SK-N-SH treated with all-trans-retinoic acid at 6 μM for 48 hours (cell line): ENCODE measurements at regions not wholly inside any gene's neighbourhood (a gene's known extent, or its start where the extent isn't known, plus 50 kb on each side); places are given as distances from the start of the nearest gene placed in this dataset.

ENCODE experiments used
- ATAC-seq: fragments of 200-7000 bp; cut with Tn5 transposase; 3 replicates; pipeline ENCODE4 v1.9.1; 2020; ENCODE audit warnings: mild to moderate bottlenecking, moderate library complexity
- ARNTL ChIP-seq: fragments of 450-650 bp; formaldehyde crosslinking; IDR thresholded peaks from 2 replicates; pipeline ENCODE4 v1.5.0; 2020; ENCODE audit warnings: low read depth, mild to moderate bottlenecking, moderate library complexity, borderline replicate concordance
- BACH2 ChIP-seq: fragments of 250-450 bp; sonication (Bioruptor Pico); IDR thresholded peaks from 2 replicates; pipeline ENCODE4 v1.9.0; 2021; ENCODE audit warnings: mild to moderate bottlenecking, borderline replicate concordance
- CSDC2 ChIP-seq: fragments of 250-450 bp; sonication (Bioruptor Pico); IDR thresholded peaks from 2 replicates; pipeline ENCODE4 v1.5.0; 2020; ENCODE audit warnings: mild to moderate bottlenecking, moderate library complexity
- ESRRG ChIP-seq: fragments of 250-450 bp; sonication (Bioruptor Pico); IDR thresholded peaks from 2 replicates; pipeline ENCODE4 v1.6.1; 2021; ENCODE audit warnings: mild to moderate bottlenecking
- ISL1 ChIP-seq: fragments of 250-450 bp; sonication (Bioruptor Pico); IDR thresholded peaks from 2 replicates; pipeline ENCODE4 v2.1.2; 2022; ENCODE audit warnings: mild to moderate bottlenecking, moderate library complexity
- PPARA ChIP-seq: fragments of 250-450 bp; sonication (Bioruptor Pico); IDR thresholded peaks from 2 replicates; pipeline ENCODE4 v1.5.0; 2020; ENCODE audit warnings: mild to moderate bottlenecking, borderline replicate concordance
- RARB ChIP-seq: fragments of 250-450 bp; sonication (Bioruptor Pico); IDR thresholded peaks from 2 replicates; pipeline ENCODE4 v1.8.0; 2021; ENCODE audit warnings: mild to moderate bottlenecking, moderate library complexity
- ZC3H10 ChIP-seq: fragments of 250-450 bp; sonication (Bioruptor Pico); IDR thresholded peaks from 2 replicates; pipeline ENCODE4 v1.5.1; 2021; ENCODE audit warnings: mild to moderate bottlenecking, moderate library complexity
- ZFP3 ChIP-seq: fragments of 250-450 bp; sonication (Bioruptor Pico); IDR thresholded peaks from 2 replicates; pipeline ENCODE4 v1.5.0; 2020; ENCODE audit warnings: mild to moderate bottlenecking, moderate library complexity
- ZFP30 ChIP-seq: fragments of 450-650 bp; formaldehyde crosslinking; IDR thresholded peaks from 2 replicates; pipeline ENCODE4 v1.5.0; 2022; ENCODE audit warnings: mild to moderate bottlenecking, moderate library complexity
- ZNF565 ChIP-seq: fragments of 450-650 bp; formaldehyde crosslinking; conservative IDR thresholded peaks from 2 replicates; pipeline ENCODE4 v1.5.0; 2020; ENCODE audit warnings: low read depth, mild to moderate bottlenecking, moderate library complexity
- ZNF70 ChIP-seq: fragments of 450-650 bp; formaldehyde crosslinking; IDR thresholded peaks from 2 replicates; pipeline ENCODE4 v1.5.0; 2020; ENCODE audit warnings: mild to moderate bottlenecking, moderate library complexity
- TF ChIP-seq, protein P1 (sequence below): fragments of 250-450 bp; sonication (Bioruptor Pico); IDR thresholded peaks from 2 replicates; pipeline ENCODE4 v1.5.0; 2020; ENCODE audit warnings: mild to moderate bottlenecking, moderate library complexity
- TF ChIP-seq, protein P2 (sequence below): fragments of 250-450 bp; sonication (Bioruptor Pico); IDR thresholded peaks from 2 replicates; pipeline ENCODE4 v1.5.1; 2021; ENCODE audit warnings: mild to moderate bottlenecking, moderate library complexity
- TF ChIP-seq, protein P3 (sequence below): fragments of 250-450 bp; sonication (Bioruptor Pico); IDR thresholded peaks from 2 replicates; pipeline ENCODE4 v1.5.1; 2020; ENCODE audit warnings: low read depth, mild to moderate bottlenecking, moderate library complexity
- TF ChIP-seq, protein P4 (sequence below): fragments of 250-450 bp; sonication (Bioruptor Pico); IDR thresholded peaks from 2 replicates; pipeline ENCODE4 v1.8.0; 2021; ENCODE audit warnings: low read depth, mild to moderate bottlenecking, moderate library complexity, borderline replicate concordance
- TF ChIP-seq, protein P5 (sequence below): fragments of 250-450 bp; sonication (Bioruptor Pico); IDR thresholded peaks from 2 replicates; pipeline ENCODE4 v1.8.0; 2020; ENCODE audit warnings: mild to moderate bottlenecking, moderate library complexity, borderline replicate concordance

DNA sequence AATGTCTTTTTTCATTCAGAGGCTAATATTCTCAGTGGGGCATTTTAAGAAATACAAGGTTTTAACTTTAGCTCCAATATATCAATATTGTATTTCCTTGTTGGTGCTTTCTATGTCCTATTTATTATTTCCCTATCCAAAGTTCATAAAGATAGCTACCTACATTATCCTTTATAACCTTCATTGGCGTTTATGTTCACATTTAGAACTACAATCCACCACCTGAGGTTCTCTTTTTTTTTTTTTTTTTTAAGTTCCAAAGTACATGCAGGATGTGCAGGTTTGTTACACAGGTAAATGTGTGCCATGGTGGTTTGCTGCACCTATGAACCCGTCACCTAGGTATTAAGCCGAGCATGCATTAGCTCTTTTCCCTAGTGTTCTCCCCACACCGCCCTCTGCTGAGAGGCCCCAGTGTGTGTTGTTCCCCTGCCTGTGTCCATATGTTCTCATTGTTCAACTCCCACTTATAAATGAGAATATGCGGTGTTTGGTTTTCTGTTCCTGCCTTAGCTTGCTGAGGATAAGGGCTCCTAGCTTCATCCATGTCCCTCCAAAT, 694.6 kb downstream of the SUCLG1 start (continued):
- TF ChIP-seq, protein P1, sequence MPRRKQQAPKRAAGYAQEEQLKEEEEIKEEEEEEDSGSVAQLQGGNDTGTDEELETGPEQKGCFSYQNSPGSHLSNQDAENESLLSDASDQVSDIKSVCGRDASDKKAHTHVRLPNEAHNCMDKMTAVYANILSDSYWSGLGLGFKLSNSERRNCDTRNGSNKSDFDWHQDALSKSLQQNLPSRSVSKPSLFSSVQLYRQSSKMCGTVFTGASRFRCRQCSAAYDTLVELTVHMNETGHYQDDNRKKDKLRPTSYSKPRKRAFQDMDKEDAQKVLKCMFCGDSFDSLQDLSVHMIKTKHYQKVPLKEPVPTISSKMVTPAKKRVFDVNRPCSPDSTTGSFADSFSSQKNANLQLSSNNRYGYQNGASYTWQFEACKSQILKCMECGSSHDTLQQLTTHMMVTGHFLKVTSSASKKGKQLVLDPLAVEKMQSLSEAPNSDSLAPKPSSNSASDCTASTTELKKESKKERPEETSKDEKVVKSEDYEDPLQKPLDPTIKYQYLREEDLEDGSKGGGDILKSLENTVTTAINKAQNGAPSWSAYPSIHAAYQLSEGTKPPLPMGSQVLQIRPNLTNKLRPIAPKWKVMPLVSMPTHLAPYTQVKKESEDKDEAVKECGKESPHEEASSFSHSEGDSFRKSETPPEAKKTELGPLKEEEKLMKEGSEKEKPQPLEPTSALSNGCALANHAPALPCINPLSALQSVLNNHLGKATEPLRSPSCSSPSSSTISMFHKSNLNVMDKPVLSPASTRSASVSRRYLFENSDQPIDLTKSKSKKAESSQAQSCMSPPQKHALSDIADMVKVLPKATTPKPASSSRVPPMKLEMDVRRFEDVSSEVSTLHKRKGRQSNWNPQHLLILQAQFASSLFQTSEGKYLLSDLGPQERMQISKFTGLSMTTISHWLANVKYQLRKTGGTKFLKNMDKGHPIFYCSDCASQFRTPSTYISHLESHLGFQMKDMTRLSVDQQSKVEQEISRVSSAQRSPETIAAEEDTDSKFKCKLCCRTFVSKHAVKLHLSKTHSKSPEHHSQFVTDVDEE: no peak
- TF ChIP-seq BACH2 (no peak), ZFP3 (CRISPR knock-in tag) (no peak), ARNTL (CRISPR knock-in tag) (no peak), PPARA (CRISPR knock-in tag) (no peak), ZNF70 (CRISPR knock-in tag) (no peak), ISL1 (no peak), ZNF565 (CRISPR knock-in tag) (no peak), ESRRG (CRISPR knock-in tag) (no peak), CSDC2 (no peak)
- TF ChIP-seq, protein P2, sequence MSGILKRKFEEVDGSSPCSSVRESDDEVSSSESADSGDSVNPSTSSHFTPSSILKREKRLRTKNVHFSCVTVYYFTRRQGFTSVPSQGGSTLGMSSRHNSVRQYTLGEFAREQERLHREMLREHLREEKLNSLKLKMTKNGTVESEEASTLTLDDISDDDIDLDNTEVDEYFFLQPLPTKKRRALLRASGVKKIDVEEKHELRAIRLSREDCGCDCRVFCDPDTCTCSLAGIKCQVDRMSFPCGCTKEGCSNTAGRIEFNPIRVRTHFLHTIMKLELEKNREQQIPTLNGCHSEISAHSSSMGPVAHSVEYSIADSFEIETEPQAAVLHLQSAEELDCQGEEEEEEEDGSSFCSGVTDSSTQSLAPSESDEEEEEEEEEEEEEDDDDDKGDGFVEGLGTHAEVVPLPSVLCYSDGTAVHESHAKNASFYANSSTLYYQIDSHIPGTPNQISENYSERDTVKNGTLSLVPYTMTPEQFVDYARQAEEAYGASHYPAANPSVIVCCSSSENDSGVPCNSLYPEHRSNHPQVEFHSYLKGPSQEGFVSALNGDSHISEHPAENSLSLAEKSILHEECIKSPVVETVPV (CRISPR knock-in tag): no peak
- TF ChIP-seq, protein P3, sequence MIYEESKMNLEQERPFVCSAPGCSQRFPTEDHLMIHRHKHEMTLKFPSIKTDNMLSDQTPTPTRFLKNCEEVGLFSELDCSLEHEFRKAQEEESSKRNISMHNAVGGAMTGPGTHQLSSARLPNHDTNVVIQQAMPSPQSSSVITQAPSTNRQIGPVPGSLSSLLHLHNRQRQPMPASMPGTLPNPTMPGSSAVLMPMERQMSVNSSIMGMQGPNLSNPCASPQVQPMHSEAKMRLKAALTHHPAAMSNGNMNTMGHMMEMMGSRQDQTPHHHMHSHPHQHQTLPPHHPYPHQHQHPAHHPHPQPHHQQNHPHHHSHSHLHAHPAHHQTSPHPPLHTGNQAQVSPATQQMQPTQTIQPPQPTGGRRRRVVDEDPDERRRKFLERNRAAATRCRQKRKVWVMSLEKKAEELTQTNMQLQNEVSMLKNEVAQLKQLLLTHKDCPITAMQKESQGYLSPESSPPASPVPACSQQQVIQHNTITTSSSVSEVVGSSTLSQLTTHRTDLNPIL: no peak

DNA sequence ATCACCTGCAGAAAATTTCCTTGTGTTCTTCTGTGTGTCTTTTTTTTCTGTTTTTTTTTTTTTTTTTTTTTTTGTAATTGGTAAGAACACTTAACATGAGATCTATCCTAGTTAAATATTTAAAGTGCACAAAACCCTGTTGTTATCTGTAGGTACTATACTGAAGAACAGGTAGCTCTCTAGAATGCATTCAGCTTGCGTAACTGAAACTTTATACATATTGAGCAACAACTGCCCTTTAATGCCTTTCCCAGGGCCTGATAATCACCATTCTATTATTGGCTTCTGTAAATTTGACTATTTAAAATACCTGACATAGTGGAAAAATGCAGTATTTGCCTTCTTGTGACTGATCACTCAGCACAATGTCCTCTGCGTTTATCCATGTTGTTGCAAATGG, 701.8 kb downstream of the SUCLG1 start:
- no peak for ATAC-seq
- TF ChIP-seq, protein P4, sequence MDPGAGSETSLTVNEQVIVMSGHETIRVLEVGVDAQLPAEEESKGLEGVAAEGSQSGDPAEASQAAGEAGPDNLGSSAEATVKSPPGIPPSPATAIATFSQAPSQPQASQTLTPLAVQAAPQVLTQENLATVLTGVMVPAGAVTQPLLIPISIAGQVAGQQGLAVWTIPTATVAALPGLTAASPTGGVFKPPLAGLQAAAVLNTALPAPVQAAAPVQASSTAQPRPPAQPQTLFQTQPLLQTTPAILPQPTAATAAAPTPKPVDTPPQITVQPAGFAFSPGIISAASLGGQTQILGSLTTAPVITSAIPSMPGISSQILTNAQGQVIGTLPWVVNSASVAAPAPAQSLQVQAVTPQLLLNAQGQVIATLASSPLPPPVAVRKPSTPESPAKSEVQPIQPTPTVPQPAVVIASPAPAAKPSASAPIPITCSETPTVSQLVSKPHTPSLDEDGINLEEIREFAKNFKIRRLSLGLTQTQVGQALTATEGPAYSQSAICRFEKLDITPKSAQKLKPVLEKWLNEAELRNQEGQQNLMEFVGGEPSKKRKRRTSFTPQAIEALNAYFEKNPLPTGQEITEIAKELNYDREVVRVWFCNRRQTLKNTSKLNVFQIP (CRISPR knock-in tag): no peak
- TF ChIP-seq, protein P2 (CRISPR knock-in tag): no peak
- TF ChIP-seq, protein P1: no peak
- TF ChIP-seq RARB (CRISPR knock-in tag) (no peak), ZNF565 (CRISPR knock-in tag) (no peak), PPARA (CRISPR knock-in tag) (no peak), ARNTL (CRISPR knock-in tag) (no peak)

DNA sequence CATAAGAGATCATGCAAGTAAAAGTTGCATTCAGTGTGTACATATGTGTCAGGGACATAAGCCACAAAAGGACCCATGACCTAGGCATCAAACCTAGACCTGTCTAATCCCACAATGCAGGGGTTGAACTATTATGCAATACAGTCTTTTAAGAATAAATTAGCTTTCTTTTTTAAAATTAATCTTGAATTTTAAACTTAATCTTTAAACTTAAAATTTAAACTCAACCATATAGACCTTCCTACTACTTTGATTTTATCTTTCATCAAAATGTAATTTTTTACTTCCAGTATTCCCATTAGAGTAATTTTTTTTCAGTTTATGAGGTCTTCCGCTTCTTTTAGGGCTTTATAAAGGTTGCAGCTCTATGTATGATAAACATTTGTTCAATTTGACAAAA, 702.9 kb downstream of the SUCLG1 start:
- no peak for ATAC-seq
- TF ChIP-seq, protein P1: no peak
- TF ChIP-seq PPARA (CRISPR knock-in tag): no peak
- no peak for TF ChIP-seq ARNTL (CRISPR knock-in tag)
- TF ChIP-seq ZNF565 (CRISPR knock-in tag): no peak
- TF ChIP-seq ZFP30 (CRISPR knock-in tag): no peak
- no peak for TF ChIP-seq ZC3H10 (CRISPR knock-in tag)
- TF ChIP-seq, protein P5, sequence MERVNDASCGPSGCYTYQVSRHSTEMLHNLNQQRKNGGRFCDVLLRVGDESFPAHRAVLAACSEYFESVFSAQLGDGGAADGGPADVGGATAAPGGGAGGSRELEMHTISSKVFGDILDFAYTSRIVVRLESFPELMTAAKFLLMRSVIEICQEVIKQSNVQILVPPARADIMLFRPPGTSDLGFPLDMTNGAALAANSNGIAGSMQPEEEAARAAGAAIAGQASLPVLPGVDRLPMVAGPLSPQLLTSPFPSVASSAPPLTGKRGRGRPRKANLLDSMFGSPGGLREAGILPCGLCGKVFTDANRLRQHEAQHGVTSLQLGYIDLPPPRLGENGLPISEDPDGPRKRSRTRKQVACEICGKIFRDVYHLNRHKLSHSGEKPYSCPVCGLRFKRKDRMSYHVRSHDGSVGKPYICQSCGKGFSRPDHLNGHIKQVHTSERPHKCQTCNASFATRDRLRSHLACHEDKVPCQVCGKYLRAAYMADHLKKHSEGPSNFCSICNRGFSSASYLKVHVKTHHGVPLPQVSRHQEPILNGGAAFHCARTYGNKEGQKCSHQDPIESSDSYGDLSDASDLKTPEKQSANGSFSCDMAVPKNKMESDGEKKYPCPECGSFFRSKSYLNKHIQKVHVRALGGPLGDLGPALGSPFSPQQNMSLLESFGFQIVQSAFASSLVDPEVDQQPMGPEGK (CRISPR knock-in tag): no peak
- TF ChIP-seq, protein P3: no peak
